ENCODE measurements at regions not wholly inside any gene's neighbourhood (a gene's known extent, or its start where the extent isn't known, plus 50 kb on each side); places are given as distances from the start of the nearest gene placed in this dataset.
"Not testable (repeated sequence)": the region's sequence is repeated elsewhere in the genome, so short reads cannot be mapped to it uniquely, and the experiment has no call there.

- Mint-ChIP-seq H3K27me3 (ENCODE audit: unreplicated experiment) (peaks cover 2% of the 10 kb centered on the region), H3K27ac (ENCODE audit: unreplicated experiment) (no peak overlapping the region), H3K9me3 (ENCODE audit: unreplicated experiment) (no peaks in the 10 kb centered on the region), H3K4me3 (ENCODE audit: unreplicated experiment) (no peak overlapping the region), H3K36me3 (ENCODE audit: low read depth, unreplicated experiment) (no peaks in the 10 kb centered on the region), H3K4me1 (ENCODE audit: unreplicated experiment) (no peaks in the 10 kb centered on the region)
- no peak for DNase-seq (ENCODE audit: low spot score)
- TF ChIP-seq CTCF (IDR thresholded peaks at IDR 0.05; ENCODE audit: unreplicated experiment), result no peak
Measured at GRCh38 chr2:136696438-136696837, 68.9 kb upstream of the THSD7B start.

GRCh38 chr2:136693966-136694365 is 71.4 kb upstream of the THSD7B start:
- TF ChIP-seq CTCF (IDR thresholded peaks at IDR 0.05; ENCODE audit: unreplicated experiment), result no peak
- no peaks in the 10 kb centered on the region for H3K9me3 Mint-ChIP-seq (ENCODE audit: unreplicated experiment)
- no peak overlapping the region for H3K4me3 Mint-ChIP-seq (ENCODE audit: unreplicated experiment)
- H3K4me1 Mint-ChIP-seq (ENCODE audit: unreplicated experiment), result no peaks in the 10 kb centered on the region
- H3K36me3 Mint-ChIP-seq (ENCODE audit: low read depth, unreplicated experiment), result no peaks in the 10 kb centered on the region
- no peak overlapping the region for H3K27ac Mint-ChIP-seq (ENCODE audit: unreplicated experiment)
- DNase-seq (ENCODE audit: low spot score), result no peak
- H3K27me3 Mint-ChIP-seq (ENCODE audit: unreplicated experiment), result peaks cover 2% of the 10 kb centered on the region

- not testable (repeated sequence) for H3K4me3 Mint-ChIP-seq (ENCODE audit: unreplicated experiment); DNase-seq (ENCODE audit: low spot score); H3K36me3 Mint-ChIP-seq (ENCODE audit: low read depth, unreplicated experiment); H3K9me3 Mint-ChIP-seq (ENCODE audit: unreplicated experiment); H3K27me3 Mint-ChIP-seq (ENCODE audit: unreplicated experiment); H3K27ac Mint-ChIP-seq (ENCODE audit: unreplicated experiment); H3K4me1 Mint-ChIP-seq (ENCODE audit: unreplicated experiment)
Measured at GRCh38 chr2:136680079-136680478, 85.3 kb upstream of the THSD7B start.

- H3K4me1 Mint-ChIP-seq (ENCODE audit: unreplicated experiment), result no peaks in the 10 kb centered on the region
- no peak overlapping the region for H3K4me3 Mint-ChIP-seq (ENCODE audit: unreplicated experiment)
- H3K27ac Mint-ChIP-seq (ENCODE audit: unreplicated experiment), result no peak overlapping the region
- no peaks in the 10 kb centered on the region for H3K9me3 Mint-ChIP-seq (ENCODE audit: unreplicated experiment)
- DNase-seq (ENCODE audit: low spot score), result no peak
- no peaks in the 10 kb centered on the region for H3K36me3 Mint-ChIP-seq (ENCODE audit: low read depth, unreplicated experiment)
- H3K27me3 Mint-ChIP-seq (ENCODE audit: unreplicated experiment), result peaks cover 3% of the 10 kb centered on the region
- no peak for TF ChIP-seq CTCF (IDR thresholded peaks at IDR 0.05; ENCODE audit: unreplicated experiment)
Measured at GRCh38 chr2:136665736-136666135, 99.6 kb upstream of the THSD7B start.

GRCh38 chr2:136664713-136665405 is 100.5 kb upstream of the THSD7B start:
- DNase-seq (ENCODE audit: low spot score), result no peak
- no peak for TF ChIP-seq CTCF (IDR thresholded peaks at IDR 0.05; ENCODE audit: unreplicated experiment)
- H3K36me3 Mint-ChIP-seq (ENCODE audit: low read depth, unreplicated experiment), result no peaks in the 10 kb centered on the region
- H3K4me3 Mint-ChIP-seq (ENCODE audit: unreplicated experiment), result no peak overlapping the region
- H3K9me3 Mint-ChIP-seq (ENCODE audit: unreplicated experiment), result no peaks in the 10 kb centered on the region
- no peaks in the 10 kb centered on the region for H3K4me1 Mint-ChIP-seq (ENCODE audit: unreplicated experiment)
- no peak overlapping the region for H3K27ac Mint-ChIP-seq (ENCODE audit: unreplicated experiment)
- H3K27me3 Mint-ChIP-seq (ENCODE audit: unreplicated experiment), result peaks cover 3% of the 10 kb centered on the region

Data from endothelial cell (in vitro differentiated cells).